ENCODE measurements at regions not wholly inside any gene's neighbourhood (a gene's known extent, or its start where the extent isn't known, plus 50 kb on each side); places are given as distances from the start of the nearest gene placed in this dataset.
A peak's percentile ranks its signal among the peaks of the same experiment; 100 is the strongest.
"Not testable (repeated sequence)": the region's sequence is repeated elsewhere in the genome, so short reads cannot be mapped to it uniquely, and the experiment has no call there.

GRCh38 chr1:55430206-55430605 lies 215.0 kb upstream of the USP24 start:
- Histone ChIP-seq H3K4ac (ENCODE audit: low read depth, low read length) (peak overlapping the region; percentile 31), H2BK120ac (ENCODE audit: insufficient read depth, low read length, poor library complexity) (peak overlapping the region; percentile 95), H3K18ac (ENCODE audit: low read length) (peak overlapping the region; percentile 1), H3K4me1 (ENCODE audit: control insufficient read depth in 1 of 2, insufficient read depth in 2 of 2, low read length in 2 of 2) (peaks cover 24 to 36% of the 10 kb centered on the region in 2 experiments), H3K79me1 (ENCODE audit: low read length) (peaks cover 33% of the 10 kb centered on the region), H2BK5ac (ENCODE audit: low read depth, low read length, poor library complexity) (peak overlapping the region; percentile 29), H2AK5ac (ENCODE audit: low read length) (peak overlapping the region; percentile 76), H3K14ac (ENCODE audit: low read length) (peak overlapping the region; percentile 68), H4K91ac (ENCODE audit: low read depth, low read length) (peak overlapping the region; percentile 83), H2BK12ac (ENCODE audit: low read length) (peak overlapping the region; percentile 87), H4K8ac (ENCODE audit: low read depth, low read length) (peak overlapping the region; percentile 40)
- DNase-seq; H3K36me3 ChIP-seq (ENCODE audit: control insufficient read depth in 1 of 2, insufficient read depth in 2 of 2, low read length in 2 of 2); H4K12ac ChIP-seq (ENCODE audit: low read depth, low read length); H3K27ac ChIP-seq (ENCODE audit: low read depth, low read length); H3K9me3 ChIP-seq (ENCODE audit: insufficient read depth, low read depth, low read length); H3K4me2 ChIP-seq (ENCODE audit: low read length); H3K4me3 ChIP-seq (ENCODE audit: low read depth, low read length); H3K9ac ChIP-seq (ENCODE audit: low read length); H3K79me2 ChIP-seq (ENCODE audit: control insufficient read depth, insufficient read depth, low read length, poor library complexity); H2AFZ ChIP-seq (ENCODE audit: insufficient read depth, low read length, poor library complexity); H3K27me3 ChIP-seq (ENCODE audit: insufficient read depth, low read length); H3K23ac ChIP-seq (ENCODE audit: low read length): not testable (repeated sequence)
- no CpG with 5 or more reads among the region's 8 CpGs for WGBS (ENCODE audit: extremely low coverage, insufficient coverage, insufficient read length)

- Histone ChIP-seq H2BK5ac (ENCODE audit: low read depth, low read length, poor library complexity) (peak overlapping the region; percentile 78), H4K8ac (ENCODE audit: low read depth, low read length) (peak overlapping the region; percentile 33), H3K36me3 (ENCODE audit: control insufficient read depth in 1 of 2, insufficient read depth in 2 of 2, low read length in 2 of 2) (no peaks in the 10 kb centered on the region), H3K79me2 (ENCODE audit: control insufficient read depth, insufficient read depth, low read length, poor library complexity) (peaks cover 3% of the 10 kb centered on the region), H4K91ac (ENCODE audit: low read depth, low read length) (peak overlapping the region; percentile 83), H4K12ac (ENCODE audit: low read depth, low read length) (no peak overlapping the region), H3K9me3 (ENCODE audit: insufficient read depth, low read depth, low read length) (no peaks in the 10 kb centered on the region), H3K27ac (ENCODE audit: low read depth, low read length) (peak overlapping the region; percentile 89), H2AK5ac (ENCODE audit: low read length) (peak overlapping the region; percentile 6), H3K23ac (ENCODE audit: low read length) (no peak overlapping the region), H2BK120ac (ENCODE audit: insufficient read depth, low read length, poor library complexity) (peak overlapping the region; percentile 87), H3K4me2 (ENCODE audit: low read length) (no peak overlapping the region), H3K4me3 (ENCODE audit: low read depth, low read length) (no peak overlapping the region), H3K79me1 (ENCODE audit: low read length) (peaks cover 33% of the 10 kb centered on the region), H3K4me1 (ENCODE audit: control insufficient read depth in 1 of 2, insufficient read depth in 2 of 2, low read length in 2 of 2) (peaks cover 25 to 36% of the 10 kb centered on the region in 2 experiments), H3K27me3 (ENCODE audit: insufficient read depth, low read length) (no peaks in the 10 kb centered on the region), H3K14ac (ENCODE audit: low read length) (peak overlapping the region; percentile 38), H3K4ac (ENCODE audit: low read depth, low read length) (peak overlapping the region; percentile 56), H2AFZ (ENCODE audit: insufficient read depth, low read length, poor library complexity) (no peak overlapping the region), H2BK12ac (ENCODE audit: low read length) (peak overlapping the region; percentile 87), H3K9ac (ENCODE audit: low read length) (no peak overlapping the region), H3K18ac (ENCODE audit: low read length) (peak overlapping the region; percentile 1)
- no CpG with 5 or more reads among the region's 9 CpGs for WGBS (ENCODE audit: extremely low coverage, insufficient coverage, insufficient read length)
- peak; percentile 97 to 98 for DNase-seq
Observed at GRCh38 chr1:55428944-55429931, 214.1 kb upstream of the USP24 start.

- Histone ChIP-seq H3K18ac (ENCODE audit: low read length) (no peak overlapping the region), H3K79me1 (ENCODE audit: low read length) (peaks cover 33% of the 10 kb centered on the region), H3K4me2 (ENCODE audit: low read length) (no peak overlapping the region), H3K27ac (ENCODE audit: low read depth, low read length) (peak overlapping the region; percentile 89), H4K8ac (ENCODE audit: low read depth, low read length) (peak overlapping the region; percentile 30), H3K27me3 (ENCODE audit: insufficient read depth, low read length) (no peaks in the 10 kb centered on the region), H3K36me3 (ENCODE audit: control insufficient read depth in 1 of 2, insufficient read depth in 2 of 2, low read length in 2 of 2) (no peaks in the 10 kb centered on the region), H3K9me3 (ENCODE audit: insufficient read depth, low read depth, low read length) (no peaks in the 10 kb centered on the region), H2BK12ac (ENCODE audit: low read length) (peak overlapping the region; percentile 91), H4K12ac (ENCODE audit: low read depth, low read length) (no peak overlapping the region), H3K79me2 (ENCODE audit: control insufficient read depth, insufficient read depth, low read length, poor library complexity) (peaks cover 3% of the 10 kb centered on the region), H2AK5ac (ENCODE audit: low read length) (peak overlapping the region; percentile 45), H3K23ac (ENCODE audit: low read length) (no peak overlapping the region), H3K9ac (ENCODE audit: low read length) (no peak overlapping the region), H2BK5ac (ENCODE audit: low read depth, low read length, poor library complexity) (peak overlapping the region; percentile 78), H3K4ac (ENCODE audit: low read depth, low read length) (peak overlapping the region; percentile 30), H2BK120ac (ENCODE audit: insufficient read depth, low read length, poor library complexity) (peak overlapping the region; percentile 81), H3K4me1 (ENCODE audit: control insufficient read depth in 1 of 2, insufficient read depth in 2 of 2, low read length in 2 of 2) (peaks cover 29 to 40% of the 10 kb centered on the region in 2 experiments), H2AFZ (ENCODE audit: insufficient read depth, low read length, poor library complexity) (no peak overlapping the region), H3K4me3 (ENCODE audit: low read depth, low read length) (no peak overlapping the region), H4K91ac (ENCODE audit: low read depth, low read length) (peak overlapping the region; percentile 89), H3K14ac (ENCODE audit: low read length) (peak overlapping the region; percentile 58)
- WGBS (ENCODE audit: extremely low coverage, insufficient coverage, insufficient read length) = no CpG with 5 or more reads among the region's 4 CpGs
- no peak for DNase-seq
Observed at GRCh38 chr1:55428231-55428630, 213.1 kb upstream of the USP24 start.

- WGBS (ENCODE audit: extremely low coverage, insufficient coverage, insufficient read length) = no CpG with 5 or more reads among the region's 4 CpGs
- H3K79me2 ChIP-seq (ENCODE audit: control insufficient read depth, insufficient read depth, low read length, poor library complexity) = peaks cover 3% of the 10 kb centered on the region
- H3K79me1 ChIP-seq (ENCODE audit: low read length) = peaks cover 33% of the 10 kb centered on the region
- H3K36me3 ChIP-seq (ENCODE audit: control insufficient read depth in 1 of 2, insufficient read depth in 2 of 2, low read length in 2 of 2) = no peaks in the 10 kb centered on the region
- H2BK12ac ChIP-seq (ENCODE audit: low read length) = peak overlapping the region; percentile 96
- peak overlapping the region; percentile 89 for H4K91ac ChIP-seq (ENCODE audit: low read depth, low read length)
- H3K14ac ChIP-seq (ENCODE audit: low read length) = peak overlapping the region; percentile 28
- no peak overlapping the region for H3K18ac ChIP-seq (ENCODE audit: low read length)
- no peak overlapping the region for H3K23ac ChIP-seq (ENCODE audit: low read length)
- peak overlapping the region; percentile 42 for H4K8ac ChIP-seq (ENCODE audit: low read depth, low read length)
- no peak overlapping the region for H2BK5ac ChIP-seq (ENCODE audit: low read depth, low read length, poor library complexity)
- DNase-seq = no peak
- no peak overlapping the region for H3K9ac ChIP-seq (ENCODE audit: low read length)
- H2AFZ ChIP-seq (ENCODE audit: insufficient read depth, low read length, poor library complexity) = peak overlapping the region; percentile 17
- H3K27me3 ChIP-seq (ENCODE audit: insufficient read depth, low read length) = no peaks in the 10 kb centered on the region
- H3K4me2 ChIP-seq (ENCODE audit: low read length) = no peak overlapping the region
- H3K9me3 ChIP-seq (ENCODE audit: insufficient read depth, low read depth, low read length) = no peaks in the 10 kb centered on the region
- H3K4ac ChIP-seq (ENCODE audit: low read depth, low read length) = peak overlapping the region; percentile 37
- H3K27ac ChIP-seq (ENCODE audit: low read depth, low read length) = no peak overlapping the region
- H3K4me3 ChIP-seq (ENCODE audit: low read depth, low read length) = no peak overlapping the region
- H3K4me1 ChIP-seq (ENCODE audit: control insufficient read depth in 1 of 2, insufficient read depth in 2 of 2, low read length in 2 of 2) = peaks cover 29 to 40% of the 10 kb centered on the region in 2 experiments
- H2AK5ac ChIP-seq (ENCODE audit: low read length) = peak overlapping the region; percentile 35
- H2BK120ac ChIP-seq (ENCODE audit: insufficient read depth, low read length, poor library complexity) = peak overlapping the region; percentile 81
- H4K12ac ChIP-seq (ENCODE audit: low read depth, low read length) = no peak overlapping the region
Observed at GRCh38 chr1:55427606-55428005, 212.4 kb upstream of the USP24 start.

Measured in trophoblast cell (in vitro differentiated cells and primary cell).